ENCODE measurements at regions not wholly inside any gene's neighbourhood (a gene's known extent, or its start where the extent isn't known, plus 50 kb on each side); places are given as distances from the start of the nearest gene placed in this dataset.
"Not testable (repeated sequence)": the region's sequence is repeated elsewhere in the genome, so short reads cannot be mapped to it uniquely, and the experiment has no call there.

GRCh38 chr6:166253778-166254204 lies 54.4 kb downstream of the PRR18 start:
- no peak for DNase-seq

DNA sequence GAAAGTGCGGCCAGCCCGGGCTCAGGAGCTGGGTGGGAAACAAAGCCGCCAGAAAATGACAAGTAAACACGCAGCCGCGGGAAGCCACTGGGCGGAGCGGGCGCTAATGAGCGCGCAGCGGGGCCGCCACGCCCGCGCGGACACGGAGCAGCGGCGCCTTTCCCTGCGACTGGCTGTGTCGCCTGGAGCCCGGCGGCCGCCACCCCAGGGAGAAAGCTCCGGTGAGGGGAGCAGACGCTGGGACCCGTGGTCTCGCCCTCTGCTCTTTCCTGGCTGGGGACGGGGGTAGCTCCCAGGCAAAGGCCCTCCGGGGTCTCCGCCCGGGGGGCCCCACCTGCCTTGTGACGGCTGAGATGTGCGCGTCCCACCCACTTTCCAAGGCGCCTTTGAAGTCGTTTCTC lies 54.9 kb downstream of the PRR18 start:
- DNase-seq = no peak

- no peak for DNase-seq
Observed at GRCh38 chr6:166252601-166253000, 55.6 kb downstream of the PRR18 start.

DNA sequence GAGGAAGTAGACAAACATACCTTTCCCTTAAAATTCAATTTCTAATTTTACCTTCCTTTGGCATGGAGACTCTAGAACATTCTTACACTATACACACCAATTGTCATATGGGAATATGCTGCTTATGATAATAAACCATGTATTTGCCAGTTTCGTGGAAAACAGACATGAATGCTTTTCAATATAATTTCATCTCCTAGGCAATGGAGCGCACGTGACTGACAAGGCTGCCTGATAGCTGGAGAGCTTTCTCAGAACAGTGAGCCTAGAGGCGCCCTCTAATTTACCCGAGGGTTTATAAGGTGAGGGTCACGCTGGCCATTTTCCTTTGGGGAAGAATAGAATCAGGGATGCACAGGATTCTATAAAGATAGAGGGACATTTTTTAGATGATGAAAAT lies 56.5 kb downstream of the PRR18 start:
- DNase-seq = no peak

DNA sequence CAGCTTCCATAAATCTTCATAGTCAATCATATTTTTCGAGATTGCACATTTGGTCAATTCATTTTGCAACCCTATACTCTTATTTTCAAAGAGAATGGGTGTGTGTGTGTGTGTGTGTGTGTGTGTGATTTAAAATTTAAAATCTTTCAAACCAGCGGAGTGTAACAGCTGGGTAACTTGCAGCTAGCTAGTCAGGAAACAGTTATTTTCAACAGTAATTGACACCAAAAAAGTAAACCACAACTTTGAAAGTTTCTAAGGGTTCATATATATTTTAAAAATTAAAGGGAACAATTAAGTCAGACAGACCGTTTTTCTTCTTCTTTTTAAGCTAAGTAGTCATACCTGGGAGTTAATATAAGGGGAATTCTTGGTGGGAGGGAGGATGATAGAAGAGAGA lies 57.0 kb downstream of the PRR18 start:
- no peak for DNase-seq

DNA sequence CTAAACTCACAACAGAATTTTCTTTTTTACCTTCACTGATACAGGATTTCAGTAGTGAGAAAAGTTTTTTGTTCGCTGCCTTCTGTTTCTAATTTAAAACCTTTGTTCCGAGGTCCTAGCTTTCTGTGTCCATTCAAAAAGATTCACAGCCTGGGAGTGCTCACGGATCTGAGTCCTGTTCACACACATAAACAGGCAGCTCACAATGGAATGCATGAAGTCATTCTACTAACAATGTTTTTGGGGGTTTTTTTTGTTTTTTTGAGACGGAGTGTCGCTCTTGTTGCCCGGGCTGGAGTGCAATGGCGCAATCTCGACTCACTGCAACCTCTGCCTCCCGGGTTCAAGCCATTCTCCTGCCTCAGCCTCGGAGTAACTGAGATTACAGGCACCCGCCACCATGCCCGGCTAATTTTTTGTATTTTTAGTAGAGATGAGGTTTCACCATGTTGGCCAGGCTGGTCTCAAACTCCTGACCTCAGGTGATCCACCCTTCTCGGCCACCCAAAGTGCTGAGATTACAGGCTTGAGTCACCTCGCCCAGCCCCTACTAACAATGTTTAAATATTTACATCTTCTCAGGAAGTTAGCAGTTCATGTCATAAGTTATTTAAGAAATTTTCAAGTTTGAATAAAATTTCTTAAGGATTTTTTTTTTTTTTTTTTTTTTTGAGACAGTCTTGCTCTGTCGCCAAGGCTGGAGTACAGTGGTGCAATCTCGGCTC lies 59.0 kb downstream of the PRR18 start:
- not testable (repeated sequence) for DNase-seq

- DNase-seq = no peak
Observed at GRCh38 chr6:166245148-166245547, 63.0 kb downstream of the PRR18 start.

- DNase-seq = peak; percentile 42
Observed at GRCh38 chr6:166244353-166245045, 63.7 kb downstream of the PRR18 start.

DNA sequence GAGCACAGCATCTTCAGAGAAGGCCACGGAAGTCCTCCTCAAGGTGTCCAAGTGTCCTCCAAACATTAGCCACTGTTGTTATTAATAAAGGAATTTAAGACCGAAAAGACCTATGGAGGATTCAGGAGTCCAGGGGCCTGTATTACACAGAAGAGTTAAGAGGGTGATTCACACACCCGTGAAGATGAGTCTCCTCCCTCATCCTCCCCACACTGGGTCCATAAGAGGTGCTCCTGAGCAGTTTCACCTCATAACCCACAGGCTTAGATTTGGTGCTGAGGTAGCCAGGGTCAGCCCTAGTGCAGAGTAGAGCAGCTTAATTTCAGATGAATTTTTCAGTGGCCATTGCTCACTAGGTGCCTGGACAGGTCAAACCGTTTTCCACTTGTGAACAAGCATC lies 65.3 kb downstream of the PRR18 start:
- no peak for DNase-seq

GRCh38 chr6:166241974-166242373 lies 66.2 kb downstream of the PRR18 start:
- DNase-seq = no peak

DNA sequence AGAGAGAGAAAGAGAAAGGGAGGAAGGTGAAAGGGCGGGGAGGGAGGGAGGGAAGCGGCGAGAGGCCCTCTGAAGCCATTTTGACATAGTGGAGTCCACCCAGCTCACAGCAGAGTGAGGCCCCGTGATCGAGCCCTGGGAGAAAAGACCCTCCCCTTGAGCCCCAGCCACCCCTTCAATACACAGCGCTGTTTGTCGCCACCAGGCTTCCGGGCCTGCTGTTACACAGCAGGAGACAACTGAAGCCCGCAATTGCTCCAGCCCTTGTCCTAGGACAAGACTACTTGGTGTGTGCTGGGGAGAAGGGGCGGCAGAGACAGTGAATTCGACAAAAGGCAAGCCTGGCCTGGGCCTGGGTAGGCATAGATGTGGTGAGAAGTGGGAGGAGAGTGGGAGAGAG lies 67.3 kb downstream of the PRR18 start:
- DNase-seq = no peak

- DNase-seq = no peak
Observed at GRCh38 chr6:166237617-166238016, 70.0 kb upstream of the TBXT start.

GRCh38 chr6:166236596-166236995 lies 68.9 kb upstream of the TBXT start:
- DNase-seq = no peak

DNA sequence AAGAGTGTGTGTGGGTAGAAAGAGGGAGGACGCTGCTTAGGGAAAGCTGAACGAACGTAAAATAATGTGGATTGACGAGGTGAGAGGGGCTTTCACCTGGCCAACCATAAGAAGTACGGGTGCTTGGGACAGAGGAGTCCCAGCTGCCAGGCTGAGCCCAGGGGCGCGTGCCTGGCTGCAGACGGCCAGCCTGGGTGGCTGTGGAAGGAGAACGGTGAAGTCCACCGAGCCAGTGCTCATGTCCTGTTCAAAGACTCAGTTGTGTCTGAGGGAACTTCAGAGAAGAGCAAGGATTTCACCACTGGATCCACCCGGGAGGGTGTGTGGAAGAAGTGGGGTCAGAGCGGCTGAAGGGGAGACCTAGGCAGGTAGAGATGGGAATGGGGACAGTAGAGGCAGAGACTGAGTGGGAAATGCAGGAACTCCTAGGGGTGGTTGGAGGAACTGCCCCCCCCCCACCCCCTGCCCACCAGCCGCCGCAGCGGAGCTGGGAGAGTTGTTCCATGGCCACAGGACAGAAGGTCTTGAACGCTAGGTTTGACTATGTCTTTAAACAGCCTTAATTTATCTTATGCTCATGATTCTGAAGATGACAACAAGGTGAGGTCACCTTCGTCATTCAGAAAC lies 68.1 kb upstream of the TBXT start:
- no peak for DNase-seq

GRCh38 chr6:166231181-166231580 lies 63.5 kb upstream of the TBXT start:
- DNase-seq = not testable (repeated sequence)

- no peak for DNase-seq
Observed at GRCh38 chr6:166228839-166229528, 61.3 kb upstream of the TBXT start.

GRCh38 chr6:166228425-166228824 lies 60.8 kb upstream of the TBXT start:
- DNase-seq = no peak

GRCh38 chr6:166223079-166223478 lies 55.4 kb upstream of the TBXT start:
- DNase-seq = no peak

DNA sequence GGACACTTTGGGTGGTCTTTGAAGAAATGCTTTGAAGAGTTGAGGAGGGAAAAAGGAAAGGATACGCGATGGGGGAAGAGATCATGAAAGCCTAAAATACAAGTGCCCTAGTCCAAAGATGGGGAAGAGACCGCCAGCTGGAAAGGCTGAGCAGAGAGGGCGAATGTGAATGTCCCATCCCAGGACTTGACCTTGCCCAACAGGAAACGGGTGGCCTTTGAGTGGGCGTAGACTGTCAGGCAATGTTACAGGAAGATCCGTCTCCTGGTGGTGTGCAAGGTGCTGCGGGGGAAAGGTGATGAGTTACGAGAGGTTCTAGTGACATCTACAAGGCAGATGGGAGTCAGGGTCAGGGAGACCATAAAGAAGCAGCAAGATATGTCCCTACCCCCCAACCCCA lies 55.0 kb upstream of the TBXT start:
- DNase-seq = no peak

DNA sequence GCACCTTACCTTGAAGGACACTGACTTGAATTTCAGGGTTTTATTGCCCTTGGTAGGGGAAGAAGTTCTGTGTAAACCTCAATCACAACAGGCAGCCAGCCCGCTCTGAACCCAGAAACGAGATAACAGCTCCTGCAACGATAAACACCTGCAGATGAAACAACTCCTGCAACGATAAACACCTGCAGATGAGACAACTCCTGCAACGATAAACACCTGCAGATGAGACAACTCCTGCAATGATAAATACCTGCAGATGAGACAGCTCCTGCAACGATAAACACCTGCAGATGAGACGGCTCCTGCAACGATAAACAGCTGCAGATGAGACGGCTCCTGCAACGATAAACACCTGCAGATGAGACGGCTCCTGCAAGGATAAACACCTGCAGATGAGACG lies 54.0 kb upstream of the TBXT start:
- no peak for DNase-seq

DNA sequence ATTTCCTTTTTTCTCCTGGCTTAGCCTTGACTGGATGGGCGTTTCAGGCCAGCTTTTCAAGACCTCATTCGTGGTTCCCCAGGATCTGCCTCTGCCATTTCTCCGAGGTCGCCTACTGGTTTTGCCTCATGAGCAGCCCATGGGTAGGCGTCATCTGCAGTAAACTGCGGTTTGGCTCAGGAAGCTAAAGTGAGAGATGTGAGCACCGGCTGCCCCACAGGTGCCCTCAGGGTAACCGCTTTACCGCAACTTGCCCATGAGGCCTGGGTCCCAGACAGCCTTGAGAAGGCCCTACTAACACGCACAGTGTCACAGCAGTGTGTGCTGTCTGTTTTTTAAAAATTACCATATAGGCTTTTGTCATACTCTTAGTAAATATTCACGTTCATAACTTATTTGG lies 53.4 kb upstream of the TBXT start:
- DNase-seq = no peak
